ENCODE measurements at regions not wholly inside any gene's neighbourhood (a gene's known extent, or its start where the extent isn't known, plus 50 kb on each side); places are given as distances from the start of the nearest gene placed in this dataset.
"Not testable (repeated sequence)": the region's sequence is repeated elsewhere in the genome, so short reads cannot be mapped to it uniquely, and the experiment has no call there.

- no peak overlapping the region for H3K4me3 ChIP-seq (ENCODE audit: low read length)
- DNase-seq (ENCODE audit: low read depth), result no peak
- no peak for TF ChIP-seq CTCF (conservative IDR thresholded peaks at IDR 0.05; ENCODE audit: low read length)
Observed at GRCh38 chr1:157262422-157262821, 124.2 kb upstream of the ETV3 start.

- not testable (repeated sequence) for DNase-seq (ENCODE audit: low read depth)
Observed at GRCh38 chr1:157255891-157256290, 117.7 kb upstream of the ETV3 start.

GRCh38 chr1:157254183-157254582 lies 116.0 kb upstream of the ETV3 start:
- not testable (repeated sequence) for DNase-seq (ENCODE audit: low read depth); H3K4me3 ChIP-seq (ENCODE audit: low read length)

More at GRCh38 chr1:157255891-157256290, 117.7 kb upstream of the ETV3 start:
- H3K4me3 ChIP-seq (ENCODE audit: low read length), result not testable (repeated sequence)

- DNase-seq (ENCODE audit: low read depth), result no peak
- no peak for TF ChIP-seq CTCF (conservative IDR thresholded peaks at IDR 0.05; ENCODE audit: low read length)
- no peak overlapping the region for H3K4me3 ChIP-seq (ENCODE audit: low read length)
Observed at GRCh38 chr1:157252473-157252872, 114.3 kb upstream of the ETV3 start.

- DNase-seq (ENCODE audit: low read depth), result no peak
- H3K4me3 ChIP-seq (ENCODE audit: low read length), result no peak overlapping the region
- no peak for TF ChIP-seq CTCF (conservative IDR thresholded peaks at IDR 0.05; ENCODE audit: low read length)
Observed at GRCh38 chr1:157249739-157250138, 111.5 kb upstream of the ETV3 start.

- H3K4me3 ChIP-seq (ENCODE audit: low read length), result no peak overlapping the region
- no peak for TF ChIP-seq CTCF (conservative IDR thresholded peaks at IDR 0.05; ENCODE audit: low read length)
Observed at GRCh38 chr1:157249326-157249725, 111.1 kb upstream of the ETV3 start.

GRCh38 chr1:157247764-157248049 lies 109.5 kb upstream of the ETV3 start:
- not testable (repeated sequence) for H3K4me3 ChIP-seq (ENCODE audit: low read length); DNase-seq (ENCODE audit: low read depth)

More at GRCh38 chr1:157249326-157249725, 111.1 kb upstream of the ETV3 start:
- no peak for DNase-seq (ENCODE audit: low read depth)

- no peak for TF ChIP-seq CTCF (conservative IDR thresholded peaks at IDR 0.05; ENCODE audit: low read length)
- H3K4me3 ChIP-seq (ENCODE audit: low read length), result no peak overlapping the region
- DNase-seq (ENCODE audit: low read depth), result no peak
Observed at GRCh38 chr1:157247005-157247763, 109.0 kb upstream of the ETV3 start.

GRCh38 chr1:157245823-157246222 lies 107.6 kb upstream of the ETV3 start:
- H3K4me3 ChIP-seq (ENCODE audit: low read length), result no peak overlapping the region
- DNase-seq (ENCODE audit: low read depth), result no peak

More at GRCh38 chr1:157245823-157246222, 107.6 kb upstream of the ETV3 start:
- no peak for TF ChIP-seq CTCF (conservative IDR thresholded peaks at IDR 0.05; ENCODE audit: low read length)

All from AG10803 (cell line).